RWPE1 (cell line): ENCODE measurements at regions not wholly inside any gene's neighbourhood (a gene's known extent, or its start where the extent isn't known, plus 50 kb on each side); places are given as distances from the start of the nearest gene placed in this dataset.

Experiments
- CTCF ChIA-PET: fragments of 350-600 bp; sonication (Branson Sonifier 250); formaldehyde crosslinking; extraction: SDS; loops from one replicate; lab custom pipeline; 2021; lab: Yijun Ruan, JAX
- POLR2A ChIA-PET: fragments of 400-600 bp; formaldehyde crosslinking; extraction: SDS; loops from one replicate; lab custom pipeline; 2020; ENCODE audit warnings: antibody characterized with exemption; ENCODE audit not compliant: low non-redundant PET; lab: Yijun Ruan, JAX
- DNase-seq: peaks from one replicate; pipeline ENCODE4 v3.0.0; 2012; ENCODE audit warnings: low spot score
- H3K27ac ChIP-seq: fragments of 450-650 bp; 2 replicates; pipeline ENCODE4 v1.5.1; 2017
- CTCF ChIP-seq: fragments of 450-650 bp; conservative IDR thresholded peaks from 2 replicates; pipeline ENCODE4 v1.5.1; 2017; ENCODE audit warnings: low read depth, mild to moderate bottlenecking

DNA sequence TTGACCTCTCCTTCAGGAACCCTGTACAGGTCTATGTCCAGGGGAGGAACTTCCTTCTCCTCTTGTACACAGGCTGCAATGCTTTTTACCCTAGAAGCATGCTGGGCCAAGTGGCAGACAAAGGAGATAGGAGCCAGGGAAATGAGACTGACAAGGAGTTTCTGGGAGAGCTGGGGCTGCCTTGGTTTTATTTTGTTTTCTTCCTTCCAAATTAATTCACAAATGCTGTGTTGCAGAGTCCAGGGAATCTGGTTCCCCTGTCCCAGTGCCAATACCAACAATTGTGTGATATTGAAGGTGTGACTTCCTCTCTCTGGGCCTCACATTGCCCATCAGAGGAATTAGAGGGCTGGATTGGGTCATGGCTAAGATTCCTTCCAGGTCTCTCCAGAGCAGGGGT, 224.8 kb upstream of the PPP2R3A start:
- ChIA-PET POLR2A (no interaction called here), CTCF (no interaction called here)
- no peak for DNase-seq
- TF ChIP-seq CTCF = no peak
- no peak overlapping the region for H3K27ac ChIP-seq

- ChIA-PET POLR2A (no interaction called here), CTCF (no interaction called here)
- no peak for DNase-seq
- no peak for TF ChIP-seq CTCF
- no peak overlapping the region for H3K27ac ChIP-seq
Observed at GRCh38 chr3:135751991-135752390, 213.5 kb upstream of the PPP2R3A start.

DNA sequence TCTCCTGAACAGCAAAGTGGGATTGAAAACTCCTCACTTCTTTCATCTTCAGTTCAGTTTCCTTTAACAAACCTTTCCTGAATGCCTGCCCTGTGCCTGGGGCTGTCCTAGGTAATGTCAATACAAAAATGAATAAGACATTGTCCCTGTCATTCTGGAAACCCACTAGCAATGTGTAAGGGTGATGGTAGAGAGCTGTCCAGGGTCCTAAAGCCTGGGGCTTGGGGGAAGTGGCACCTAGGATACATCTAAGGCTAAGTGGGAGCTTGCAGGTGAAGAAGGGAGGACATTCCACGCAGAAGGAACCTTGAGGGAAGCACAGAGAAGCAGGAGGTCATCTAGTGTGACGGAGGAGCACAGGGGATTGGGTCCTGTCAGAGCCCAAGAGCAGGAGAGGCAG, 212.7 kb upstream of the PPP2R3A start:
- DNase-seq = no peak
- CTCF ChIA-PET = no interaction called here
- POLR2A ChIA-PET = no interaction called here
- H3K27ac ChIP-seq = no peak overlapping the region
- no peak for TF ChIP-seq CTCF

DNA sequence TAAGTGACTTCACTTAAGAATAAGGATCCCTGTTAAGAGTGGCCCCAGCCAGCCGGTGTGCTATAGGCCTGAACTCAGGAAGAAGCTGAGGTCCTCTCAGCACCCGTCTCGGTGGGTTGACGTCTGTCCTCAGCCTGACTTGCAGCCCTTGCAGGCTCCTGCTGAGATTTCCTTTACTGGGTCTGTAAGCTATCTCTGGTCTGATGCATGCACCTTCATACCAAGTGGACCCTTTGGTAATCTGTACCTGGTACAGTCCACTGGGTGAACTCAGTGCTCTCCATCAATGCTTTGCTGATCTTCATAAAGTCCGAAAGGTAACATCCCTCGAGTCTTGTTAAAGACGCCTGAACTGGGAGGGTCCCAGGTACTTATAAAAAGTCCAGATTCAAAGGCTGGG, 212.0 kb upstream of the PPP2R3A start:
- POLR2A ChIA-PET = no interaction called here
- TF ChIP-seq CTCF = no peak
- H3K27ac ChIP-seq = no peak overlapping the region
- CTCF ChIA-PET = no interaction called here
- DNase-seq = no peak

DNA sequence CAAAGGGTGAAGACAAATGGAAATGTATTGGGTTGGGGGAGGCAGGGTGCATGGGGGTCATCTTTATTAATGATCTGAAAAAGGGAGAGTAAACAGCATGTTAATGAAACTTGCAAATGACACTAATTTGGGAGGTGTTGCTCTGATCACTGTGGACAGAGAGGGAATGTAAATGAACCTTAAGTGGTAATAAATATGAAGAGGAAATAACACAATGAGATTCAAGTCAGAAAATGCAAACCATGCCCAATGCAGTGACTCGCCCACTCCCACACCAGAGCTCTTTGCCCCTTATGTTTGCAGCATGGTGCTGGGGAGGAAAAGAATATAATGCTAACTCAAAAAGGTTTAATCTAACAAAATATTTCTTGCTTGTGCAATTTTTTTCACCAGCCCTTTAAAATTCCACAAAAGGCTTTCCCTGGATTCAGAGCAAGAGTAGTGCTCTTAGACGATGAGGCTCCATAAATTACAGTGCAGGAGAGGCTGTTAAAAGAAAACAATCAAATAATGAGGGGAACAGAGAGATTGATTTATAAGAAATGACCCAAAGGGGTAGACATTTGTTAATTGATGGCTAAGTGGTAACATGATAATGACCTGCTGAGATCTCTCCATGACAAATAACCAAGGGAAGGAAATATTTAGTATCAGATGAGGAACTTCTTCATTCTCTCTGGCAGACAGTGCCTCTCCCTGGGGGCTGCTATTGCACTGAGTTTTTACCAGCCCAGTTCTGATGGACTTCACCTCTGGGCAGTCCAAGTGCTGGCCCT, 210.0 kb upstream of the PPP2R3A start:
- no peak overlapping the region for H3K27ac ChIP-seq
- DNase-seq = no peak
- no peak for TF ChIP-seq CTCF
- CTCF ChIA-PET = no interaction called here
- POLR2A ChIA-PET = no interaction called here

GRCh38 chr3:135756106-135756668, 209.3 kb upstream of the PPP2R3A start:
- no peak for TF ChIP-seq CTCF
- CTCF ChIA-PET = no interaction called here
- no peak overlapping the region for H3K27ac ChIP-seq
- POLR2A ChIA-PET = no interaction called here
- no peak for DNase-seq
